GM18858 (cell line): ENCODE measurements at regions not wholly inside any gene's neighbourhood (a gene's known extent, or its start where the extent isn't known, plus 50 kb on each side); places are given as distances from the start of the nearest gene placed in this dataset.
A peak's percentile ranks its signal among the peaks of the same experiment; 100 is the strongest.
"Not testable (repeated sequence)": the region's sequence is repeated elsewhere in the genome, so short reads cannot be mapped to it uniquely, and the experiment has no call there.

Experiments used
- ATAC-seq: cut with Tn5 transposase; IDR thresholded peaks from one replicate; pipeline ENCODE4 v1.9.1; 2021; ENCODE audit not compliant: unreplicated experiment

DNA sequence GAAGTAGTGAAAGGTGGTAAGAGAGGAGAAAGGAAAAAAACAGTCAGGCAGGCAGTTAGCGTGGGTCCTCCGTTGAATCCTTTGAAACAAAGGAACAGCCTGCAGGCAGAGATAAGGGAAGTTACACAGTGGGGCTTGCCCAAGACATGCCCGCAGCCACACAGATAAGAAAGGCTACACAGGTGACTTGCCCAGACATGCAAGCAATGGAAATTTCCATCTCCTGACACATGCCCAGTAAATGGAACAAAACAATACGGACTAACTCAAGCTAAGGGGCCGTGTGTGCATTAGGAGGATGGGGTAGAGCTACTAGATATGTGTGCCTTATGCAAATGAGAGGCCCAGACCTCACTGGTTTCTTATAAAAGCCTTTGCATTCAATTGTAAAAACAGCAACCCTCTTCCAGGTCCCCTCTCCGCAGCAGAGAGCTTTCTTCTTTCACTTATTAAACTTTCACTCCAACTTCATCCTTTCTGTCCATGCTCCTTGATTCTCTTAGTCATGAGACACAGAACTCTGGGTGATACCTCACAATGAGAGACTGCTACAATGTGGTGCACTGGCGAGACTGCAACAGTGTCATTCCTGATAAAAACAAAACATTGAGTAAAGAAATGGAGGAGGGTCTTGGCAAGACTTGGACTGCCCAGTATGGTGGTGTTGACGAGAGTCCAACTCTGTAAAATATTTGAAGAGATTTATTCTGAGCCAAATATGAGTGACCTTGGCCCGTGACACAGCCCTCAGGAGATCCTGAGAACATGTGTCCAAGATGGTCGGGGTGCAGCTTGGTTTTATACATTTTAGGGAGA lies 997.4 kb upstream of the PRKX start:
- ATAC-seq: peak; percentile 62

DNA sequence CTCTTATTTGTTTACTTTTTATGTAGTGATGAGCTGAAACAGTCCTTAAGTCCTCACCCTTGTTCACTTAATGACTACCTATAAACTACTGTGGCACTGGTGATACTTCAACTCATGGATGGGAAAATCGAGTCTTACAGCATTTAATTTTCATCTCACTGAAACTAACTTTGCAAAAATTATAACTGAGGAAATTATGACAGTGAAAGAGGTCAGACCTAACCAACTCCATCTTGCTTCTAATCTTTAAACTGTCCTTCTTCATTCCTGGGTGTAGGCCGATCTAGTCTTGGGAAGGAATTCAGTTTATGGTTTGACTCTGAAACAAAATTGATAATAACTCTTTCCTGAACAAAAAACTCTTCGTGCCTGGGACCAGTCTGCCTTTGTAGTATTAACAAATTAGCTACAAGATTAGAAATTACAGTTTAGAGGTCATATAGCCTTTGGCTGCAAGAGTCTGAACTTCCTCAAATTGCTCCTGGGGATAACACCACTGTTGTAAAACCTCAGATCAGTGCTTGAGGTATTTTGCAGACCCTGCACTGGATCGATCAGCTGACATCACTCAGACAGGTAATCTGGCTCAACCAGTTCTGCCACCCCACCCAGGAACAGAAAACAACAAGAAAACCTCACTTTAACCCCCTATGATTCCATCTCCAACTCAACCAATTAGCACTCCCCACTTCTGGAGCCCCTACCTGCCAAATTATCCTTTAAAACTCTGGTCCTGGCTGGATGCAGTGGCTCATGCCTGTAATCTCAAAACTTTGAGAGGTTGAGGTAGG lies 995.7 kb upstream of the PRKX start:
- no peak for ATAC-seq

DNA sequence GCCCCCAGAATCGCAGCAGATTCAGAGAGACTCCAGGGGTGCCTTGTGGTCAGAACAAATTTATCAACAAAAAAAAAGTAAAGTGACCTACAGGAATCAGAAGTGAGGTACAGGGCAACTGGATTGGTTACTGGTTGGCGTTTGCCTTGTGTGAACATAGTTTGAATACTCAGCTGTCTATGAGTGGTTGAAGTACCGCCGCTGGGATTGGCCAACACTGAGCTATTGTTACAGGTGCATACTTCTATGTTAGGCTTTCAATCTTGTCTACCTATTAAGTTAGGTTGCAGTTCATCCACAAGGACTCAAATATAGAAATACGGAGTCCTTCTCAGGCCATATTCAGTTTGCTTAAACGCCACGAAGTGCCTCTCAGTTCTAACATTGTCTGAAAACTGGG lies 993.5 kb upstream of the PRKX start:
- ATAC-seq: no peak

DNA sequence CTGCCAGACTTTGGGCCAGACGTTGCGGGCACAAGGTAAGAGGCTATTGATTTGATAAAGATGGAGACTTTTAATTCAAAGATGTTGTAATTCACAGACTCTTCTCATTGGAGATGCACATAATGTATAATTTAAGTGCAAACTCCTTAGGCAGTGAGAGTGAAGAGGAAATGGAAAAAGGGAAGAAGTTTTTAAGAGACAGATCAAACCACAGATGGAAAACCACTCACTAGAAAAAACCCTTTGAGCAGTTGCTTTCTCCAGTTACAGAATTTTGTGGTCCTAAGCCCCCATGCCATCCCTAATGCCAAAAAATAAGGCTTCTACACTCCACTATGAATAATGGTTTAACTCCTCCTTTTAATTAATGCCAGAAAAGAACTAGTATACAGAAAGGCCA lies 977.1 kb upstream of the PRKX start:
- no peak for ATAC-seq

DNA sequence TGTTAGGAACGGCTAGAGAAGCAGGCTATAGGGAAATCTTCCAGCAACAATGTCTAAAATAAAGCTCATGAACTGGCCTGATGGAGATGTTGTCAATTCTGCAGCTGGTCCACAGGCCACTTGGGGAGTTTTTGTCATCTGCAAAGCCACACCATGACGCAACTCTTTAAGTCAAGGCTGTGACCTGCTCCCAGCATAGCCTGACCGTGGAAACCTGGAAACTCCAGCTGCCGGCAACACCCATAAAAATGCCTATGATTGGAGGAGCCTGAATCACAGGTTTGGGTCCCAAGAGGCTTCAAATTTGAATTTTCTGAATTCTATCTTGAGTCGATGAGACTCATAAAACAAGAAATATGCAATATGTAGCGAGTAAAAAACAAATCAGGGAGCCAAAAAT lies 969.2 kb upstream of the PRKX start:
- ATAC-seq: no peak

DNA sequence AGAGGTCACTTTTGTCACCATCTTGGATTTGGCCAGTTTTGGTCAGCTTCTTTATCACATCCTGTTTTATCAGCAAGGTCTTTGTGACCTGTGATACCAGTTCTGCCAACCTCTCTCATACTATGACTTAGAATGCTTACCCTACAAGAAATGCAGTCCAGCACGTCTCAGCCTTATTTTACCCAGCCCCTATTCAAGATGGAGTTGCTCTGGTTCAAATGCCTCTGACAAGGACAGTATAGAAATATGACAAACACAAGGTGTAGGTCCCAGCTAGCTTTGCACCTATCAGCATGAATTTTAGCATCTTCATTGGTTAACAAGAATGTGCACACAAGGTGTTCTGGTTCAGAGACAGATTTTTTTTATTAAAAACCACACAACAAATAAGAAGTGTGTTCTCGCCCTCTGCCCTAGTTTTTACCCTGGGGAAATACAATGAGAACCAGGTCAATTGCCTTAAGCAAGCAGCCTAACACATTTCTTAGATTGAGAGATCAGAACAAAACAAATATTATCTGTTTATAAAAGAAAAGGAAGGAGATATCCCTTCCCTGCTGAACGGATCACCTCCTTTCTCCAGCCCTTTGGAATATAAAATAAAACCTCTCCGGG lies 962.3 kb upstream of the PRKX start:
- ATAC-seq: no peak

DNA sequence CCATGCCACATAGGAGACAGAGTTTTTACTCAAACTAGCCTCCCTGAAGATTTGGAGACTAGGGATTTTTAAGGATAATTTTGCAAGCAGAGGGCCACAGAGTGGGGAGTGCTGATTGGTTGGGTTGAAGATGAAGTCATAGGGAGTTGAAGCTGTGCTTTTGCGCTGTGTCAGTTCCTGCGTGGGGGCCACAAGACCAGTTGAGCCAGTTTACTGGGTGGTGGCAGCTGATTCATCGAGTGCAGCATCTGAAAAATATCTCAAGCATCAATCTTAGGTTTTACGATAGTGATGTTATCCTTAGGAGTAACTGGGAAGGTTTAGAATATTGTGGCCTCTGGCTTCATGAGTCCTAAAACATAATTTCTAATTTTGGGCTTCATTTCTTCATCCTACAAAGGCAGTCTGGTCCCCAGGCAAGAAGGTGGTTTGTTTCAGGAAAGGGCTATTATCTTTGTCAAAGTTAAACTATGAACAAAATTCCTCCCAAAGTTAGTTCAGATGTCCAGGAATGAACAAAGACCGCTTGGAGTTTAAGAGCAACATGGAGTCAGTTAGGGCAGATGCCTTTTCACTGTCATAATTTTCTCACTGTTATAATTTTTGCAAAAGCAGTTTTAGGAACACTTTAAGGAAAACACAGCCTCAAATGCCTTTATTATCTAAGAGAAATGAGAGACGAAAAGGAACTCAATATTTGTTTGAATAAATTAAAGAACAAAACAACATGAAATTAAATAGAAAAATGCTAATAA lies 960.8 kb upstream of the PRKX start:
- no peak for ATAC-seq

DNA sequence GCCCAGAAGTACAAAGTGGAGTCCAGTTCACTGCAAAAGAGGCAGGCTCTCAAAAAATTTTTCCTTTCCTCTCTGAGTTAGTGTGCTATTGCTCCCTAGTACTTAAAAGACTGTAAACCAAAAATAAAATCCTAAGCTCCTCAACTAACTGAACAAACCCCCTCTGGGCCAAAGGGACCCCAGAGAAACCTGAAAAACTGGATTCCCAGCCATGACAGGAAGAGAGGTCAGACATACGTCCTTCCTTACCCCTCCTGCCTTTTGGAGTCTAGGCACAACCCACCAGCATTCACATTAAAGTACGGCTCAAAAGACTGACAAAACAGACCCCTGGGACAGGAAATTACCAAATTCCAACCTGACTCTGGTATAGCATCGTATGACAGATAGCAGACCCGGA lies 957.9 kb upstream of the PRKX start:
- ATAC-seq: no peak

DNA sequence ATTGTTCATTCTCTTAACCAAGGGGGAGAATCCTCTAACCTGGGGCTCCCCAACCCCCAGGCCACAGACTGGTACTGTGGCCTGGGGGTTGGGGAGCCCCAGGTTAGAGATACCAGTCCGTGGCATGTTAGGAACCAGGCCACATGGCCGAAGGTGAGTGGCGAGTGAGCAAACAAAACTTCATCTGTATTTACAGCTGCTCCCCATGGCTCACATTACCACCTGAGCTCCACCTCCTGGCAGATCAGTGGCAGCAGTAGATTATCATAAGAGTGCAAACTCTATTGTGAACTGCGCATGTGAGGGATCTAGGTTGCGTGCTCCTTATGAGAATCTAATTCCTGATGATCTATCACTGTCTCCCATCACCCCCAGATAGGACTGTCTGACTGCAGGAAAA lies 957.2 kb upstream of the PRKX start:
- no peak for ATAC-seq

DNA sequence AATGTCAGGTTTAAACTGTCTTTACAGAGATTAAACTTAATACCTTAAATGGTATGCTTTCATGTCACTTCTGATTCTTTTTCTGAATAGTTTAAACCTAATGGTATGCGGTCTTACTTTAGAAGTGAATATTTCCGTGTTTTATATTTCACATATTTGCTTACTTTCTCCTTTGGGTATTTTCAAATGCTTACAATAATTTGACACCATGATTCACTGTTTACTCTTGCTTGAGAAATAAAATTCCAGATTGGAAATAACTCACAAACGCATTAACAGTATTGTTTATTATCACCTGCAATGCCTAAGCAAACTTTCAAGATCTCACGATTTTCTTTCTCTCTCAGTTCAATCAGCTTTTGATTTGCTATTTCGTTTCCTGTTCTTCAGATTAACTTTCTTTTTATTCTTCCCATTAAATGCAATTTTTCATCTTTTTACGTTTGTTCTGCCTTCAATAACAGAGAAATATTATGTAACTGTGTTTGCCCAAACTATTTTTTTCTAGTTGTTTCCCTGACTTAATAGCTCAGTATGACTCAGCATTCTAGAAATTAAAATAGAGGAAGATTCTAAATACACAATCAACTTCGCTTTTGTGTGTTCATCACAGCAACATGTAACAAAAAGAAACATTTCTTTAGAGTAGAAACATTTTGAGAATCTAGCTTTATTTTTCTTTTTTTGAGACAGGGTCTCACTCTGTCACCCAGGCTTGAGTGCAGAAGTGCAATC lies 955.5 kb upstream of the PRKX start:
- ATAC-seq: no peak

DNA sequence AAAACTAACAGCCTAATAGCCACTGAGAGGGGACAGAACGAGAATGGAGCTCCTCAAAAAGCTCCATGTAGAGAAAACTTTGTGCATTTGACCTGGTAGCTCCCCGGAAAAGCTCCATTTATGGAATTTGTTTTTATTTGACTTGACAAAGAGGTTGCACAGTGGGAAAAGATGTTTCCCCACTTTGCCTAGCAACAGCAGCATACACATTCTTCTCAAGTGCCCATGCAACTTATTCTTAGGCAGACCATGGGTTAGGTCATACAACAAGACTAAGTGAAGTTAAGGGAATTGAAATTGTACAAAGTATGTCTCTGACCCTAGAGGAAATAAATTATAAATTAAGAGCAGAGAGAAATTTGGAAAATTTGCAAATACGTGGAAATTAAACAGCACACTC lies 949.6 kb upstream of the PRKX start:
- ATAC-seq: no peak

DNA sequence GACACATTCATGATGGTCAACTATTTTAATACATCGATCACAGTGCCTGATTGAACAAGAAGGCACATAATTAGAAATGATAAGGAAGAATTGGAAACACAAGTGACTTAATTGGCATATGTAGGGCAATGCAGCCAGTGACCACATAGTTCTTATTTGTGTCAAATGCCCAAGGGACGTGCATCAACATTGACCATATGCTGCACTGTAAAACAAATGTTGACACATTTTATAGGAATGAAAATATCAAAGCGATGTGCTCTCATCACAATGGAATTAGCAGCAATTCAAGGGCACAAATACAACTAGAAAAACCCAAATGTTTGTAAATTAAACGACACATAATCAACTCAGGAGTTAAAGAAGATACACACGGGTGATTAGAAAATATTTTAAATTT lies 948.3 kb upstream of the PRKX start:
- ATAC-seq: no peak

DNA sequence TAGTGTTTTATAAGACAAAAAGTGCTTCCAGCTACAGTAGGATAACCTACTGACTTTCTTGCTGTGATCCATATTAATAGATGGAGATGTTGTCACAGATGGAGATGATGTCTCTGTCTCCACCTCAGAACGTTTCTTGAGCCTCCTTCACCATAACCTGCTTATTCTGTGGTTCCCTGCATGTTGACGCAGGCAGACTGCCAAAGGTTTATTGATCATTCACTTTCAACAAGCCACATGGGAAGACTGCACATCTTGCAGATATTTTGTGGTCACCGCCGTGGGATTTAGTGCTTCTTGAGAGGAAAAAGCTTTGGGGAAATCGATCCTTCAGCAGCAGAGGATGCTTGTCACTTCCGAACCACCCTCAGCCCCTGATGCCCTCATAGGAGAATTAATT lies 943.0 kb upstream of the PRKX start:
- no peak for ATAC-seq

DNA sequence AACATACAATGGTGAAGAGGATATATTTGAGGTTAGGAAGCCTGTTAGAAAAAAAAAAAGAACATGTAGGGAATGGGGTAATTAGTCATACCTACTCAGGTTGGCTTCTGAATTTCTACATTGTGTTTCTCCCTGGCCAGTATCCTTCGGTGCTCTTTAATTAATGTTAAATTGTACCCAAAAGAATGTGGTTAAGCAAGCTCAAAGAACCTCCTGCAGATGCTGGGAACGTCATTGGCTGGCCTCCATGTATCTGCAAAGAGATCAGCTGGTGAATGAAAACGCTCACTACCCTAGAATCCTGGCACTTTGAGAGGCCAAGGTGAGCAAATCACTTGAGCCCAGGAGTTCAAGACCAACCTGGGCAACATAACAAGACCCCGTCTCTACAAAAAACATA lies 942.3 kb upstream of the PRKX start:
- no peak for ATAC-seq

DNA sequence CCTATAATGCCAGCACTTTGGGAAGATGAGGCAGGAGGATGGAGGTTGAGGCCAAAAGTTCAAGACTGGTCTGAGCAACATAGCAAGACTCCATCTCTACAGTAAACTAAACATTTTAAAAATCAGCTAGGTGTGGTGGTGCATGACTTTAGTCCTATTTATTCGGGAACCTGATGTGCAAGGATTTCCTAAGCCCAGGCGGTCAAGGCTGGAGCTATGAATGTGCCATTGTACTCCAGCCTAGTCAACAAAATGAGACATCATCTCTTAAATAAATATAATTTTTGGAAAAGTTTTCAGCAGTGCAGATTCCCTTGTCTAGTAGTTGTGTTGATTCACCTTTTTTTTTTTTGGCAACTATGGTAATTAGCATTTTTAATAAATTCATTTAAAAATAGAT lies 928.7 kb upstream of the PRKX start:
- ATAC-seq: no peak

DNA sequence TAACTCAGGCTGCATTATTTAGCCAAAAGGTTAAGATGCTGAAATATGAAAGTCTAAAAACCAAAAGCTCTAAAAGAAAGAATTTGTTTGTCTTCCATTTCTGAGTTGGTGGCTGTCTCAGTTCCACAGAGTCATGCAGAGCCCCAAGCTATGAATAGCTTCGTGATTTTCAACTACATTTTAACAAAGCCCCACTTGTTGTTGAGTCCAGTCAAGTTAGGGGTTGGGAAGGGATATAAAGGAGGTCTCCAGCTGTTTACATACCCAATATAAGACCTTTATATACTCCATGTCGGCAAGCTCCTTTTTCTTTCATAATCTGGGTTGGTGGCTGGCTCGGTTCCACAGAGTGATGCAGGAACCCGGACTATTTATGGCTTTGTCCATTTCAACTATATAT lies 924.6 kb upstream of the PRKX start:
- no peak for ATAC-seq

DNA sequence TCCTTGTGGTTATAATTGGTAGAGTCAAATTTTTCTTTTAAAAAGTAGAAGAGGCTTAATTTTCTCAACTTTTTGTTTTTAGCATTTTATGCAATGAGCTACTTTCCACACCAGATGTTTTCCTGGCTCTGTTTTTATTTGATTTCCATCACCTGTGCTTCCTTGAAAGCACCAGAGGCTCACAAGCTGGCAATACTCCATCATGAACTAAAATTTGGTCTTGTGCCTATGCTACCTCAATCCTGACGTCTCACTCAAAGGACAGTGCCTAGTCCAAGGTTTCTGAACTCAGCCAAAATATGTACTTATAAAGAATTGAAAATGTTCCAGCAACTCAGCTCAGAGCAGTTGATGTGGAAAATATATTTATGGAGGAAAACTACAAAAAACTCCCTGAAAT lies 914.0 kb upstream of the PRKX start:
- no peak for ATAC-seq

DNA sequence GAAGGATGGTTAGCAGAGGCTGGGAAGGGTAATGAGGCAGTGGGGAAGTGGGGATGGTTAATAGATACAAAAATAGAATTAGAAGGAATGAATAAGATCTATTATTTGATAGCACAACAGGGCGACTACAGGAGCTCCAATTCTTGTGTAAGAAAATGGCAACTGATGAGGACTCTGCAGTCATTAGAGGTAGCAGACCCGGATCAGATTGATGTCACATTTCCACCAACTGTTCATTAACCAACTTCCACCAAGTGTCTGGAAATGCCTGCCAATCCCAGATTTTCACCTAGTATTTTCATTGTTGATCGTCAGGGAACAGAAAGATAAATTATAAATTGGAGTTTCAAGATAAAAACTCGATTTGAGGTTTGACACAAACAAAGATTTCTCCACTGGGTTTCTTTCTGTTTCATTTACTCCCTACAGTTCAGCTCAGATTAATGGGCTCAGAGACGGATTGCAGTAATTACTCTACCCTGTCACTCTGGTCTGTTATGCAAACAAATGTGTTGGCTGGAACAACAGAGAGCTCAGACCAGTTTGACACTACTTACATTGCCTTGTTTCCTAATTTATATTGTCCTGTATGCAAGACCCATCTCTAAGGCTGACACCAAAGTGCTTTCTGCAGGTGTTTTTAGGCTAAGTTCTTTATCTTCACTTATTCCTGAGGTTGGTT lies 909.2 kb upstream of the PRKX start:
- no peak for ATAC-seq

DNA sequence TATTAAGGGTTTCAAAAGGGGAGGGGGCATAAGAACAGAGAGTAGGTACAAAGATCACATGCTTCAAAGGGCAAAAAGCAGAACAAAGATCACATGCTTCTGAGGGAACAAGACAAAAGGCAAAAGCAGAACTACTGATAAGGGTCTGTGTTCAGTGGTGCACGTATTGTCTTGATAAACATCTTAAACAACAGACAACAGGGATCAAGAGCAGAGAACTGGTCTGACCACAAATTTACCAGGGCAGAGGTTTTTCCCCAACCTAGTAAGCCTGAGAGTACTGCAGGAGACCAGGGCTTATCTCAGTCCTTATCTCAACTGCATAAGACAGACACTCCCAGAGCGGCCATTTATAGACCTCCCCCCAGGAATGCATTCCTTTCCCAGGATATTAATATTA lies 900.2 kb upstream of the PRKX start:
- ATAC-seq: not testable (repeated sequence)

DNA sequence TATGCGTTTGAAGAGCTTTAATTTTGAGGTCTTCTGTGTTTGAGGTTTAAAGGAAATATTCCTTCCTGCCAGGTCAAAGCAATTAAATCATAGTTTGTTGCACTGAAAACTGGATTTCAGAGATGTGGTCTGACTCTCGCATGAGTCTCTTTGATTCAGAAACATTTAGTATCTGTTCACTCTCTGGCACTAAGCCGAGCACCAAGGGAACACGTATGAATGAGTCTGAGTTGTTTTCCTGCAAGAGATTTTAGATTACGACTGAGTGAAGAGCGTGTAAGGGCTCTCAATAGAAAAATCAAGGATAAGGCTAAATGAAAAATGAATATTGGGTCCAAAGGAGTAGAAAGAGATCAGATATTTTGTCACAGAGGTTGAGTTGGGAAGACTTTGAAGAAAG lies 875.4 kb upstream of the PRKX start:
- no peak for ATAC-seq
